Breast epithelium (tissue), 3 donors: ENCODE measurements at regions not wholly inside any gene's neighbourhood (a gene's known extent, or its start where the extent isn't known, plus 50 kb on each side); places are given as distances from the start of the nearest gene placed in this dataset.

ENCODE experiments used
- CTCF ChIP-seq, 3 donors: fragments of 450-650 bp; IDR thresholded peaks; one replicate each; pipeline ENCODE4 v1.5.1; 2016 to 2017; ENCODE audit warnings: antibody characterized with exemption in 3 of 3, mild to moderate bottlenecking in 3 of 3, moderate library complexity in 3 of 3
- POLR2A ChIP-seq: fragments of 450-650 bp; IDR thresholded peaks from one replicate; pipeline ENCODE4 v1.6.1; 2016; ENCODE audit warnings: antibody characterized with exemption, mild to moderate bottlenecking, moderate library complexity

- TF ChIP-seq POLR2A (no peak), CTCF (IDR thresholded peaks at IDR 0.05) (no peak)
Observed at GRCh38 chr11:92302770-92303169, 78.2 kb downstream of the FAT3 start.
